ENCODE measurements at regions not wholly inside any gene's neighbourhood (a gene's known extent, or its start where the extent isn't known, plus 50 kb on each side); places are given as distances from the start of the nearest gene placed in this dataset.

GRCh38 chr4:157994863-157995262 is 178.0 kb downstream of the GASK1B start:
- Histone ChIP-seq H3K36me3 (no peaks in the 10 kb centered on the region), H3K9me3 (no peaks in the 10 kb centered on the region), H3K4me1 (no peaks in the 10 kb centered on the region), H3K27ac (no peak overlapping the region), H3K27me3 (no peaks in the 10 kb centered on the region), H3K4me3 (no peak overlapping the region)
- DNase-seq (ENCODE audit: low spot score in 2 of 2): no peak
- intact Hi-C loops (cut with DNase I; ENCODE audit: low total_unique reads): loop anchor here (5.0 to 10.0 kb wide), 2 partner anchors 180 to 1248 kb away; partner anchors contain the start of gene GASK1B
- TF ChIP-seq POLR2AphosphoS5 (IDR thresholded peaks at IDR 0.05) (no peak), POLR2A (IDR thresholded peaks at IDR 0.05) (no peak), CTCF (IDR thresholded peaks at IDR 0.05) (no peak)

GRCh38 chr4:157992948-157993839 is 179.6 kb downstream of the GASK1B start:
- intact Hi-C loops (cut with DNase I; ENCODE audit: low total_unique reads): loop anchor here (5.0 to 10.0 kb wide), 2 partner anchors 182 to 1246 kb away; partner anchors contain the start of gene GASK1B
- no peak for TF ChIP-seq CTCF (IDR thresholded peaks at IDR 0.05)
- no peak overlapping the region for H3K4me3 ChIP-seq
- peak overlapping the region; percentile 8 to 37 for H3K27ac ChIP-seq
- no peak for DNase-seq (ENCODE audit: low spot score in 2 of 2)
- H3K9me3 ChIP-seq: no peaks in the 10 kb centered on the region
- no peaks in the 10 kb centered on the region for H3K27me3 ChIP-seq
- no peaks in the 10 kb centered on the region for H3K4me1 ChIP-seq
- H3K36me3 ChIP-seq: no peaks in the 10 kb centered on the region

- H3K4me1 ChIP-seq: no peaks in the 10 kb centered on the region
- H3K27ac ChIP-seq: peak overlapping the region; percentile 43 to 62
- H3K4me3 ChIP-seq: peak overlapping the region; percentile 32 to 37 (median 37)
- no peaks in the 10 kb centered on the region for H3K9me3 ChIP-seq
- intact Hi-C loops (cut with DNase I; ENCODE audit: low total_unique reads): loop anchor here (5.0 to 10.0 kb wide), 2 partner anchors 183 to 1245 kb away; partner anchors contain the start of gene GASK1B
- H3K36me3 ChIP-seq: no peaks in the 10 kb centered on the region
- TF ChIP-seq POLR2A (IDR thresholded peaks at IDR 0.05): no peak
- peak; percentile 61 to 85 (median 76) for TF ChIP-seq CTCF (IDR thresholded peaks at IDR 0.05)
- no peak for TF ChIP-seq POLR2AphosphoS5 (IDR thresholded peaks at IDR 0.05)
- DNase-seq (ENCODE audit: low spot score in 2 of 2): no peak
- H3K27me3 ChIP-seq: no peaks in the 10 kb centered on the region
Measured at GRCh38 chr4:157992038-157992705, 180.7 kb downstream of the GASK1B start.

- Histone ChIP-seq H3K27me3 (no peaks in the 10 kb centered on the region), H3K27ac (no peak overlapping the region), H3K4me3 (no peak overlapping the region), H3K4me1 (no peaks in the 10 kb centered on the region), H3K9me3 (no peaks in the 10 kb centered on the region), H3K36me3 (no peaks in the 10 kb centered on the region)
- TF ChIP-seq POLR2A (IDR thresholded peaks at IDR 0.05) (no peak), POLR2AphosphoS5 (IDR thresholded peaks at IDR 0.05) (no peak), CTCF (IDR thresholded peaks at IDR 0.05) (no peak)
- intact Hi-C loops (cut with DNase I; ENCODE audit: low total_unique reads): no loop called here
- no peak for DNase-seq (ENCODE audit: low spot score in 2 of 2)
Measured at GRCh38 chr4:157988641-157989040, 184.2 kb downstream of the GASK1B start.
